NCI-H2107 treated with DMSO at 0.1 percent for 48 hours (cell line): ENCODE measurements at regions not wholly inside any gene's neighbourhood (a gene's known extent, or its start where the extent isn't known, plus 50 kb on each side); places are given as distances from the start of the nearest gene placed in this dataset.
"Not testable (repeated sequence)": the region's sequence is repeated elsewhere in the genome, so short reads cannot be mapped to it uniquely, and the experiment has no call there.

Source experiments
- DNase-seq: peaks from one replicate; lab custom pipeline; 2025; ENCODE audit not compliant: unreplicated experiment; lab: John Stamatoyannopoulos, UW

DNA sequence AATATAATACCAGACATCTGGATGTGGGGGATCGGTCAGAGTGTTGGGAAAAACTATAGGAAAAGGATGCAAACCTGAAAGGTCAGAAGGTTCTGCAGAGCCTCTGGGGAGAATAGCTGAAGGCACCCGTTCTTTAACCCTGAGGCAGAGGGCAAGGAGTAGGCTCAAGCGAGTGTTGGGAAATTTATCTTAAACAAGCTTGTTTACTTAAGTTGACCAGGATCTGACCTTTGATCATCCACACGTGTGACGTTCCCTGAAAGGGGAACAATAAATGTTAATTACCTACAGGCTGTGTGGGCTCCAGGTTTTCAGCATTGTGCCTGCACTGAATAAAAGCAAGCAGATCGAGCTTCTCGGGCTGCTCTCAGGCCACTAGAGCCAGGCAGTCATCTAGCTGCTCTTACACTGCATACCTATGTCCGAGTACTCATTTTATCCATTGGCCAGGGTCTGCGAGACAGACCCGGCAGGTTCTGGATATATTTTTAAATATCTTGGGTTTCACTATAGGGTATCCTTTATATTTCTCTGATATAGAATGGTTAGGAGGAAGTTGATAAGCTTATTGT, 400.6 kb upstream of the CHST9 start:
- no peak for DNase-seq

DNA sequence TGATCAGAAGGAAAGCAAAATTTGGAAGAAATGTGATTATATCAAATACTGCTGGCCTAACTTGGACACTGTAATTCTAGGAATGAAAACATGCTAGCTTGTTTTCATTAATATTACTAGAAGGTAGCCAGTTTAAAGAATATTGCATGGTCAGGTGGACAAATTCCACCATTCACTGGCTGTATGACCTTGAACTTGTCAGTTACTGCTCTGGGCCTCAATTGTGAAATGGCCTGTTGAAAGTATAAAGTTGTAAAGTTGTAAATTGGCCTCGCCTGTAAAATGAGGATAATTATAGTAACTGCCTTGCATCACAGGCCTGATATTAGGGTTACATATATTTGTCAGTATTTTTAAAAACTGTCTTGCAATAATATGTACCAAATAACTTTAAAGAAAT, 398.4 kb upstream of the CHST9 start:
- no peak for DNase-seq

DNA sequence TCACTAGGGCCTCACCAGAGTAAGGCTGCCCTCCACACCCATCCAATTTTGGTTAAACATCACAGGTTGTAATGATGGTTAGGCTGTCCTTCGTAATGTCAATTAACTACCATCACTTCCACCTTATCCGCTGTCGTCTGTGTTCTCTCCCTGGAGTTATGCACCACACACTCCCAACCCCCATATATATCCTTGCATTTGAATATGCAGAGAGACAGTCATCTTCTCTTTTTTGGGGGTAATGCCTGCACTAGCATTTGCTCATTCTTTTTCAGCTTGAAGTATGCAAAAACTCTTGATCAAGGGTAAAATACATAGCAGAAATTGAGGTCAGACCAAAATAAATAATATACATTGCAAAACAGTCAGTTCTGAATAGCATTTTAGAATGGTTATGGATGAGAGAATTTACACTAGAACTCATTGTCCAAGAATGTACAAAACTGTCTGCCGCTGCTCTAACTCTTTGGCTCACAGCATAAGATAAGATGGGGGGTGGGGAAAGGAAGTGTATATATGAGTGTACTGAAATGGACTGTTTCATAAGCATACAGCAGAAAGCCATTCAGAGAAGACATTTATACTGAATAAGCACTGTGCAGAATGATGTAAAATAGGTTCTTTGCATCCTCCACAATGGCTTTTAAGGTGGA, 397.8 kb upstream of the CHST9 start:
- no peak for DNase-seq

DNA sequence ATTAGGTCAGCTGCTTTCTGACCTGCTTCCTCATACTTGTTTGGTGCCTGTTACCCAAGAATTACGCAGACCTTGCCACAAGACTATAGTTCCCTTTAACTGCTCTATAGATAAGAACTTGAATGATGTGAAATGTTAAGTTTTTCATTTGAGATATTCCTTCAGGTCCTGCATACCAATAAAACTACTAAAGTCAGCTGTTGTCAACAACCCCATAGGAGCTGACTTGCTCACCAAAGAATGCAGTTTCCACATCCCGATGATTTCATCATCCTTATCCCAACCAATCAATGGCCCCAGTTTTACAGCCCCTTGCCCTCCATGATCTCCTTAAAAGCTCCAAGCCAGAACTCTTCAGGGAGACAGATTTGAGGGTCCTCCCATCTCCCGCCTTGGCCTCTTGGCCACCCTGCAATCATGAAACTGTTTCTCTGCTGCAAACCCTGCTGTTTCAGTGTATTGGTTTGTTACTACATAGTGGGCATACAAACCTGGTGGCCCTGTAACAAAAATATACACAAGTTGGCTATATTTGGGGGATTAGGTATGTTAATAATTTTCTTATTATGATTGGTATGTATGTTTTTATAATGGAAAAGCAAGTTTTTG, 396.3 kb upstream of the CHST9 start:
- DNase-seq, result no peak

DNA sequence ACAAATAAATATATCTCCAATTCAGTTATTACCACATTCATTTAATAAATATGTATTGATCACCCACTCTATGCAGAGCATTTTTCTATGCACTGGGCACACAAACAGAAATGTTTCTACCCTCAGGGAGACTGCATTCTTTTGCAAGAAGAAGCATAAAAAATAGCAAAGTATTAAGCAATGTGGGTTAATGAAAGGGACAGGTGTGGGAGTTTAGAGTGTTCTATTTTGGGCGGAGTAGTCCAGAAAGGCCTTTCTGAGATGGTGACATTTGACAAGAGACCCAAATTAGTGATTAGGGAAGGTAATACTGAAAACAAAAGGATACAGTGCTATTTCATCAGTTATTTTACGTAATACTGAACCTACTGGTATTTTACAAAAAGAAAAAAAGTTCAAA, 394.3 kb upstream of the CHST9 start:
- DNase-seq, result no peak

DNA sequence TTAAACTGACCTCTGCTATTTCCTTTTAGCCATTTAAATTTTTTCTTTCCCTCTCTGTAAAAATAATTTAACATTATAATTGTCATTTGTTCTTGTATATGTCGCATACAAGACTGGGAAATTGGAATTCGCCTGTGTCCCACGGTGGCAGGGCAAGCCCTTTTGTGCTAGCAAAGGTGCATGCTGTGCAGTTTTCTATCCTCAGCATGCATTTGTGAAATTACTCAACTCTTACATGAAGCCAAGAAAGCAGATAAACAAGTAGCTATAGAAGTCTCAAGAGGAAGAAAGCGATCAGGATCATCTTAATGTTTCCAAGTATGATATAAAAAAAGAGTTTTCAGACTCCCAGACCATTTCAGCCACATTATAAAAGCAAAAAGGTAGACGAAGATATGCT, 392.6 kb upstream of the CHST9 start:
- no peak for DNase-seq

DNA sequence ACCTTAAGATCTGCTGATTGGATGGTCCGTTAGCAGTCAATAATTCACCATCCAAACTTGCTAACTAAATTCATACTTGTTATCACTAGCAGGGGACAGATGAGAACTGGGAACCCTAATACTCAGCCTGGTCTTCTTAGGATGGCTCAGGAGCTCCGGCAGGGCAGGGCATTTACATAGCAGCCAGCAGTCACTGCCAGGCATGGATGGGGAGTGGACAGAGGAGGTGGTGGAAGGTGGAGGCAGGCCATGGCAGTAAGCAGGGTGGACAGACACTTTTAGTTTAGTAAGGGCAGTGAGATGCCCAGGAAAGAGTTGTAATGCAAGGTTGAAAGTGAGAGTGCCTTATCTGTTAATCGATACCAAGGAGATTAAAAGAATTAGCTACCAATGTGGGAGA, 392.2 kb upstream of the CHST9 start:
- DNase-seq, result no peak

DNA sequence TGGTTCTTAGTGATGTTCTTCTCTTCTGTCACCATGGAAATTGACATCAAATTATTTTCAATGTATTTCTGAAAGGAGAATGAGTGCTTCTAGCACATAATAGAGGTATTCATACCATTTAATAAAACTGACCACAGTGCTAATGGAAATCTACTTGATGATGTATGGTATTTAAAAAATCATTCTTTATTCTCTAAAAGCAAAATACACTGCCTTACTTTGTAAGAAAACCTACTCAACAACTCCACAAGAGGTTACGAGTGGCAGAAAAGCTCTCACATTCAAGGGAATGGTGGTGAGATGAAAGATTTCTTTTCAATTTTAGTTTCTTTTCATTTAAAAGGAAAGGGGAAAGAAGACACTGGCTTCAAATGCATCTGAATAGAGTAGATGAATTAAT, 382.3 kb upstream of the CHST9 start:
- DNase-seq, result no peak

DNA sequence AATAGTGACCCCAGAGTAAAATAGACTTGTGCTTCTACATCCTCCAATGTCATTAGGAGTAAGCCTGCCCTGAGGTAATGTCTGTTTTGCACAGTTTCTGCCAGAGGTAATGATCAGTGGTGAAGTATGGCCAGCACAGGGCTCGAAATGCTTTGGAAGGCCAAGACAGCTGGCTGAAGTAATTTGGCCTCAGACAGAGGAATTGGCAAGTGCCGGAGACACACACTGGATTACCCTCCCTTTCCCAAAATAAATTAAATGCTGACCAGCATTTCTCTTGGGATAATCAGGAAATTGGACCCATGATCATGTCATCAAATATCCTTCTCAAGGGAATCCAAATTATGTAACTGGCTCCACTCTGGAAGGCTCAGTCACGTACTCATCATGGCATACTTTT, 379.0 kb upstream of the CHST9 start:
- no peak for DNase-seq

DNA sequence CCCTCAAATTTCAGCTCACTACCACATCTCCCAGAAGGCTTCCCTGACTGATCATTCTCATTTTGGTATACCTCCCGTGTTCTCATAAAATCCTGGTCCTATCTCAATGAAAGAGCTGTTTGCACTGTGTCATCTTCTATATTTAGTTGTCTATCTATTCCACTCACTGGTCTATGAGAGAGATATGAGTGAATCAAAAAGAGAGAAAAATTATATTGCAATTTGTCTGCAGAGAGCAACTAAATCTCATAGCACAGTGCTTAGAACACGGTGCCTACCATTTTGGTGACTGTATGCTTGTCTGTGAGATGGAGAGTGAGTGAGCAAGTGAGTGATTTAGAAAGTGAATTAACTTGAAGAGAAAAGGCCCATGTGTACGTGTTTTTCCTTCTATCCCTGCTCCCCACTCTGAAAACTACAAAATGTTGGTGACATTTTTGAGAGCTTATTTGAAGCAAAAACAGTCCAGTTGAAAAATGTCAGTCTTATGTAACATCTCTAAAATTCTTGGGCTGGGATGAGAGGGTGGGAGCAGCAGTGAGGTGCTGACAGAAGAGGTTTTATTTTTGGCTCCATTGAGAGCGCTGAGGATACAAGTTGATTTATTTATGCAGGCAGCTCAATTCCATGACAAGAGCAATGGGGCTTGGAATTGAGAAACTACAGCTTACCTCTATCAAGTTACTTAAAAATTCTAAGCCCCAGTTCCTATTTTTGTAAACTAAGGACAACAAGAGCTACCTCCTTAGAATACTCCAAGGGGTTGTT, 373.5 kb upstream of the CHST9 start:
- no peak for DNase-seq

DNA sequence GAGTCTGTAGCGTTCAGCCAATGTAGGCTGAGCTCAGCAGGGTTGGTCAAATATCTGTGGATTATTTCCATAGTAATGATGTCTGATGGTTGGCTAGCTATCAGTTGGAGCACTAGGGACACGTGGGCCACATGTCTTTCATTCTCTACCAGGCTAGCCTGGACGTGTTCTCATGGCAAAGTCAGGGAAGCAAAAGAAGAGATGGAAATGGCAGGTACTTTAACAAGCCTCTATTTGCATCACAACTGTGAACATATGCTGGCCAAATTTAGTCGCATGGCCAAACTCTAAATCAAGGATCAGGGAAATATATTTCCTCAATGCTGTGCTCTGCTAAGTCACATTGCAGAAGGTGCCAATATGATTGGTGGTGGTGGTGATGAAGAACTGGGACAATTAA, 371.6 kb upstream of the CHST9 start:
- DNase-seq, result no peak

DNA sequence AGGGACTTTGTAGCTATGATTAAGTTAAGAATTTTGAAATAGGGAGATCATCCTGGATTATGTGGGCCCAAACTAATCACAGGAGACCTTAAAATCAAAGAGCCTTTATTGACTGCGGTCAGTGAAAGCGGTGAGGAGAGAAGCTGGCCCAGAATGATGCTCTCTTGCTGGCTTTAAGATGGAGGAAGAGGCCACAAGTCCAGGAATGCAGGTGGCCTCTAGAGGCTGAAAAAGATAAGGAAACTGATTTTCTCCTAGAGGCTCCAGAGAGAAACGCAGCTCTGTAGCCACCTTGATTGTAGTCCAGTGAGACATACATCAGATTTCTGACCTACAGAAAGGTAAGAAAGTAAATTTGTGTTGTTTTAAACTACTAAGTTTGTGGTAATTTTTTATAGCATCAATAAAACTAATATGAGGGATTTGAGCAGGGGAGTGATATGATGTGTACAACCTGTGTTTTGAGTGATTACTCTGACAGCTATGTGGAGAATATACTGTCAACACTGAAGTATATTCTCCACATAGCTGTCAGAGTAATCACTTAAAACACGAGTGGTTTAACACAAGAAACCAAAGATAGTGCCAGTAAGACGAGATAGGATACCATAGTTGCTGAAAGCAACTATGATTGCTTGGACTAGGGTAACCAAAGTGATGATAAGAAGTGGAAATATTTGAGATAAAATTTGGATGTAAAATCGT, 364.4 kb upstream of the CHST9 start:
- no peak for DNase-seq

DNA sequence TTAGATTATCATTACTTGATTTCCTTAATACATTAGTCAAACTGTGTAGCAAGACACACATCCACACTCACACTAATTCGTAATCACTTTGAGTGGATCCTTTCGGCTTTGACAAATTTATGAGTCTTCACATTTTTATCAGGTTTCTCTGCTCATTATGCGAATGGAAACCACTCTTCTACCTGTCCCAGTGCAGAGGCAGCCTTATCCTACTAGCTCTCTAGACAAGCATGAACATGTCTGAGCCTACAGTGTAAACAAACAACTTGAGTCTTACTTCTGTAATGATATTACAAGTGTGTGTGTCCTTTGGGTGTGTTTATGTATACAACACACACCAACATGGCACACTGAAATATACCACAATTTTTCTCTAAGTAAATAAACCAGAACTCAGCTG, 361.9 kb upstream of the CHST9 start:
- DNase-seq, result peak; percentile 4

DNA sequence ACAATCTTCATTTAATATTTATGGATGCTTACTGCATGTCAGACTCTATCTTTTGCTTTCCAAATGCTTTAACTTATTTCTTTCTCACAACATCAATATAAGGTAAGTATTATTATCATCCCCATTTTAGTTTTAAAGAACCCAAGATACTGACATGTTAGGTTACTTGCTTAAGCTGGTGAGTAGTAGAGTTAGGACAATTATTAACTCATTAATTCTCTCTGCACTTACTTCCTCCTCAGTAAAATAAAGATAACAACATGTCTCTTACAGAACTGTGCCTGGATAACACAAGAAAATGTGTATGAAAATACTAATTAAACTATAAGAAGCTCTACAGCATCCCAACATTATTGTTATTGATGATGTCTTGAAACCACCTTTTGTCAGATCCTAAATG, 359.1 kb upstream of the CHST9 start:
- DNase-seq, result no peak

DNA sequence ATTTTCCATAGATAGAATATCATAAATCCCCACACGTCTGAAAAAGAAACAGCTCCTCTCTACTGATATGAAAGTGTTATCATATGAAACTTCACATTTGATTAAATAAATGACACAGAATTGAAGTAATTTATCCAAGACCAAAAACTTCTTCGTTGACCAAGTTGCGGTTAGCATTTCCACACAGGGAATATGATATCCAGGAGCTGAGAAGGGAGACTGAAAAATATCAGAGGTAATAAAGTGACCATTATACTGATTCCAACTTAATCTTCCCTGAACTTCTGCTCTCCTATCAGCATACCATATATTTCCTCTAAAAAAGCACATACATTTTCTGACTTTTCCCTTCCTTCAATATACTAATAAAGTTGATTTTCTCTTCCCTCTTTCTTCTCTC, 356.2 kb upstream of the CHST9 start:
- no peak for DNase-seq

DNA sequence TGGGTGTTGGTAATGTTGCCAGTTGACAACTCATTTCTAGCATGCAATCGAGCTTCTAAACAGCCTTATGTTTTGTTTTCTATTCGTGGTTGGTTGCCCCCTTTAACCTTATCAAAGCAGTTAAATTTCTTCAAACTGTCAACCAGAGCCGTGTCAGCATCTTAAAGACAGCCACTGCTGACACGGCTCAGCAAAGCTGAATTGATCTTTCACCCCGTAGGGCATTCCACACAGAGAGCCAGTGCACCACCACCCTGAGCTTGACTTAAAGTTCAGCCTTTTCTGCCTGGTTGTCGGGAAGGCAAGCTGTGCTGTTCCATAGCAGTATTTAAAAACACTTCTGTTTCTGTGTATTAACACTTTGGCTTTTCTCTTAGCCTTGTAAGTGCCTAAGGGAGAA, 355.0 kb upstream of the CHST9 start:
- DNase-seq, result no peak

DNA sequence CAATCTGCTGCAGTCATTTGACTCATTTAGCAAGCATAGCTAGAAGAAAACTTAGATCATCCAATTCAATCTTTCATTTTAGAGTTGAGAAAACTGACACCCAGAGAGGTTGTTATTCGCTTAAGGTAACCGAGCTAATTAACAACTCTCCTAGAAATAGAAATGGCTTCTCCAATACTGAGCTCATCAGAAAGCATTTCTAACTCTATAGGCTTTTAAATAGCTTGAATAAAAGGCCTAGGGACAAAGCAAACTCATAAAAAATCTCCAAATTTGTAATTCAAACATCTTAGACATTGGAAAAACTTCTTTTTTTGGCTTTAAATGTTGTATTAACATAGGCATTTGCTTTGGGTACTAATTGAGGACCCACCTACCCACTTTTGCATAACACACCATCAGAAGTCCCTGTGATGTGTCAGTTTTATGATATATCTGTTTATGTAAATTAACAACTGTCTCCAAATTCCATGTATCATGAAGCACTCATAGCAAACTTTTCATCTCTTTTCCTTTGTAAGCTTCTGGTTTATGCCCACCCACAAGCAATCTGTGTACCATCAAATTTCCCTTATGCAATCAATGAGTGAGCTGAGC, 343.9 kb upstream of the CHST9 start:
- no peak for DNase-seq

DNA sequence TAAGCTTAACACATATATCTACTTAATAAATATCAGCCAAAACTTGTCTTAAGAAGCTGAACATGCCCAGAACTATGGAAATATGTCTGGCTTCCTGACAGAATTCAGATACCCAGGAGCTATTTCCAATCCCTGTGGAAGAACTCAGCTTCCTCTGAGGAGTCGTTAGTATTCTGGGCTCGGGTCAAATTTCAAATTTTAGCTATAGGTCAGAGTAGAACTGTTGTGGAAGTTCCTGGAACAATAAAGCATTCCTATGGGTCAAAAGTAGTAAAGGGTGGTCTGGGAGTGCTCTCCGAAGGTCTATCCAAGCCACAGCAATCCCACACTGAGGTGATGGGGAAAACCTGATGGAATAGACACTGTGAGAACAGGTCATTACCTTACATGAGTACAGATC, 342.7 kb upstream of the CHST9 start:
- no peak for DNase-seq

DNA sequence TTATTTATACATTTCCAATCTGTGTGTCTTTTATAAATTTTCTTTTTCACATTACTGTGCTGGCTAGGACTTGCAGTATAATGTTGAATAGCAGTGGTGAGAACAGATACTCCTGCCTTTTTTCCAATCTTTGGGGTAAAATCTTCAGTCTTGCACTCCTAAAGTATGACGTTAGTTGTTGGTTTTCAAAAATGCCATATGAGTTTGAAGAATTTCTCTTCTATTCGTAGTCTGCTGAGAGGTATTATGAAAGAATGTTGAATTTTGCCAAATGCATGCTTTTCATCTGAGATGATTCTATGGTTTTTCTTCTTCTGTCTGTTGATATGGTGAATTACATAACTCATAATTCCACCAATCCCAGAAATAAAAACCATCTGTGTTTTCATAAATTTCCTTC, 335.3 kb upstream of the CHST9 start:
- DNase-seq, result no peak

DNA sequence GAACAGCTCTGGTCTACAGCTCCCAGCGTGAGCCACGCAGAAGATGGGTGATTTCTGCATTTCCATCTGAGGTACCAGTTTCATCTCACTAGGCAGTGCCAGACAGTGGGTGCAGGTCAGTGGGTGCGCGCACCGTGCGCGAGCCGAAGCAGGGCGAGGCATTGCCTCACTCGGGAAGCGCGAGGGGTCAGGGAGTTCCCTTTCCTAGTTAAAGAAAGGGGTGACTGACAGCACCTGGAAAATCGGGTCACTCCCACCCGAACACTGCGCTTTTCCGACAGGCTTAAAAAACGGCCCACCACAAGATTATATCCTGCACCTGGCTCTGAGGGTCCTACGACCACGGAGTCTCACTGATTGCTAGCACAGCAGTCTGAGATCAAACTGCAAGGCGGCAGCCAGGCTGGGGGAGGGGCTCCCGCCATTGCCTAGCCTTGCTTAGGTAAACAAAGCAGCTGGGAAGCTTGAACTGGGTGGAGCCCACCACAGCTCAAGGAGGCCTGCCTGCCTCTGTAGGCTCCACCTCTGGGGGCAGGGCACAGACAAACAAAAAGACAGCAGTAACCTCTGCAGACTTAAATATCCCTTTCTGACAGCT, 325.0 kb upstream of the CHST9 start:
- not testable (repeated sequence) for DNase-seq

DNA sequence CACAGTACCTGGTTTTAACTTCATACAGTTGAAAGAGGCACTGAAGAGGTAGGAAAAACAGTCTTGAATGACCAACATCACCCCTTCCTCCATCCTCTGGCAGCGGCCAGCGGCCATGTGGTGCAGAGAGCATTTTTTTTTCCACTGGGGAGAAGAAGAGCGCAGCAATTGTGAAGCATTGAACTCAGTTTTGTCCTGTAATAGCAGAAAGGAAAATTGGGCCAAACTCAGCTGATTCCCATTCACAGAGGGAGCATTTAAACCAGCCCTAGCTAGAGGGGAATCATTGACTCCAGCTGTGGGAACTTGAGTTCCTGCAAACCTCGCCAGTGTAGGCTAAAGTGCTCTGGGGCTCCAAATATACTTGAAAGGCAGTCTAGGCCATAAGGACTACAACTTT, 316.6 kb upstream of the CHST9 start:
- DNase-seq, result no peak
